H9 (cell line): ENCODE measurements at regions not wholly inside any gene's neighbourhood (a gene's known extent, or its start where the extent isn't known, plus 50 kb on each side); places are given as distances from the start of the nearest gene placed in this dataset.

Experiments
- DNase-seq: peaks from one replicate; pipeline ENCODE4 v3.0.0-alpha.2; 2017
- H2AFZ ChIP-seq: one replicate; pipeline ENCODE4 v1.6.1; 2013; ENCODE audit warnings: mild to moderate bottlenecking, low read length, control low read depth, moderate library complexity
- H2AK5ac ChIP-seq: 2 replicates; pipeline ENCODE4 v1.6.1; 2013; ENCODE audit warnings: low read length, control low read depth, mixed read lengths; ENCODE audit not compliant: insufficient read length
- H2BK120ac ChIP-seq: one replicate; pipeline ENCODE4 v1.6.1; 2013; ENCODE audit warnings: low read depth, mild to moderate bottlenecking, low read length, control low read depth, inconsistent platforms; ENCODE audit not compliant: poor library complexity, severe bottlenecking
- H2BK12ac ChIP-seq: 2 replicates; pipeline ENCODE4 v1.6.1; 2013; ENCODE audit warnings: low read length, control low read depth, mixed read lengths, low read depth; ENCODE audit not compliant: insufficient read length
- H2BK15ac ChIP-seq: 2 replicates; pipeline ENCODE4 v1.6.1; 2013; ENCODE audit warnings: low read depth, low read length, control low read depth
- H2BK20ac ChIP-seq: one replicate; pipeline ENCODE4 v1.6.1; 2013; ENCODE audit warnings: low read depth, mild to moderate bottlenecking, low read length, control low read depth, inconsistent platforms; ENCODE audit not compliant: poor library complexity, severe bottlenecking
- H2BK5ac ChIP-seq: 2 replicates; pipeline ENCODE4 v1.6.1; 2013; ENCODE audit warnings: low read length, control low read depth, mixed read lengths; ENCODE audit not compliant: insufficient read length
- H3K14ac ChIP-seq: 2 replicates; pipeline ENCODE4 v1.6.1; 2013; ENCODE audit warnings: low read length, control low read depth; ENCODE audit not compliant: insufficient read depth
- H3K18ac ChIP-seq: 2 replicates; pipeline ENCODE4 v1.6.1; 2013; ENCODE audit warnings: low read depth, mild to moderate bottlenecking, mixed read lengths, low read length, control low read depth; ENCODE audit not compliant: insufficient read length
- H3K23ac ChIP-seq: 2 replicates; pipeline ENCODE4 v1.6.1; 2013; ENCODE audit warnings: low read length, control low read depth, mixed read lengths, low read depth; ENCODE audit not compliant: insufficient read length
- H3K23me2 ChIP-seq: 2 replicates; pipeline ENCODE4 v1.6.1; 2013; ENCODE audit warnings: low read depth, mild to moderate bottlenecking, mixed read lengths, low read length, control low read depth; ENCODE audit not compliant: insufficient read length, poor library complexity, severe bottlenecking
- H3K27ac ChIP-seq: 2 replicates; pipeline ENCODE4 v1.5.1; 2013; ENCODE audit warnings: low read length, control low read depth, mixed read lengths, low read depth; ENCODE audit not compliant: insufficient read length
- H3K27me3 ChIP-seq: 2 replicates; pipeline ENCODE4 v1.6.1; 2013; ENCODE audit warnings: low read length, control low read depth, inconsistent platforms; ENCODE audit not compliant: insufficient read depth
- H3K4ac ChIP-seq: 2 replicates; pipeline ENCODE4 v1.6.1; 2013; ENCODE audit warnings: low read depth, mild to moderate bottlenecking, control low read depth, inconsistent platforms, low read length, moderate library complexity
- H3K4me1 ChIP-seq: 2 replicates; pipeline ENCODE4 v1.6.1; 2013; ENCODE audit warnings: low read length, control low read depth, inconsistent platforms; ENCODE audit not compliant: insufficient read depth
- H3K4me2 ChIP-seq: 2 replicates; pipeline ENCODE4 v1.6.1; 2013; ENCODE audit warnings: low read length, control low read depth, mixed read lengths; ENCODE audit not compliant: insufficient read length, insufficient read depth
- H3K56ac ChIP-seq: 2 replicates; pipeline ENCODE4 v1.6.1; 2013; ENCODE audit warnings: low read depth, mild to moderate bottlenecking, mixed read lengths, low read length, control low read depth; ENCODE audit not compliant: insufficient read length
- H3K79me1 ChIP-seq: 2 replicates; pipeline ENCODE4 v1.6.1; 2013; ENCODE audit warnings: low read depth, mild to moderate bottlenecking, moderate library complexity, low read length, control low read depth, inconsistent platforms; ENCODE audit not compliant: insufficient read depth, poor library complexity, severe bottlenecking
- H3K79me2 ChIP-seq: 2 replicates; pipeline ENCODE4 v1.6.1; 2013; ENCODE audit warnings: low read length, control low read depth, inconsistent platforms; ENCODE audit not compliant: insufficient read depth
- H3K9ac ChIP-seq: 2 replicates; pipeline ENCODE4 v1.6.1; 2013; ENCODE audit warnings: low read length, control low read depth, mixed read lengths; ENCODE audit not compliant: insufficient read length; ENCODE audit errors: extremely low read depth
- H3K9me3 ChIP-seq: one replicate; pipeline ENCODE4 v1.6.1; 2013; ENCODE audit warnings: low read depth, low read length, inconsistent platforms; ENCODE audit not compliant: control insufficient read depth
- H3T11ph ChIP-seq: one replicate; pipeline ENCODE4 v1.6.1; 2013; ENCODE audit warnings: mild to moderate bottlenecking, low read length, control low read depth, inconsistent platforms
- H4K20me1 ChIP-seq: one replicate; pipeline ENCODE4 v1.6.1; 2013; ENCODE audit not compliant: control insufficient read depth, insufficient read length, insufficient read depth
- H4K5ac ChIP-seq: 2 replicates; pipeline ENCODE4 v1.6.1; 2013; ENCODE audit warnings: low read depth, mild to moderate bottlenecking, mixed read lengths, low read length, control low read depth; ENCODE audit not compliant: insufficient read length
- H4K8ac ChIP-seq: replicated peaks from 2 replicates; pipeline ENCODE4 v1.6.1; 2013; ENCODE audit warnings: low read length, control low read depth, mixed read lengths, low read depth; ENCODE audit not compliant: insufficient read length
- H4K91ac ChIP-seq: 2 replicates; pipeline ENCODE4 v1.6.1; 2013; ENCODE audit warnings: low read depth, mild to moderate bottlenecking, moderate library complexity, mixed read lengths, low read length, control low read depth; ENCODE audit not compliant: insufficient read length
- H3K27ac Mint-ChIP-seq, 3 experiments: 2 replicates in 2 of 3; 3 replicates in 1 of 3; pipeline ENCODE4 v1.8.0; 2020 to 2021; ENCODE audit warnings: mixed read lengths in 3 of 3, mild to moderate bottlenecking in 1 of 3, moderate library complexity in 1 of 3
- H3K27me3 Mint-ChIP-seq: 2 replicates; pipeline ENCODE4 v1.8.0; 2021; ENCODE audit warnings: low read depth, mild to moderate bottlenecking, moderate library complexity, mixed read lengths
- H3K36me3 Mint-ChIP-seq, 3 experiments: 2 replicates in 2 of 3; 3 replicates in 1 of 3; pipeline ENCODE4 v1.8.0; 2020 to 2021; ENCODE audit warnings: low read depth in 3 of 3, mixed read lengths in 3 of 3; ENCODE audit not compliant: insufficient read depth in 1 of 3
- H3K4me1 Mint-ChIP-seq, 2 experiments: 2 replicates each; pipeline ENCODE4 v1.8.0; 2020; ENCODE audit warnings: mixed read lengths in 2 of 2
- H3K4me3 Mint-ChIP-seq, 2 experiments: 2 replicates in 1 of 2; 3 replicates in 1 of 2; pipeline ENCODE4 v1.8.0; 2020 to 2021; ENCODE audit warnings: mild to moderate bottlenecking in 2 of 2, mixed read lengths in 2 of 2, moderate library complexity in 1 of 2
- H3K9me3 Mint-ChIP-seq, 2 experiments: 2 replicates in 1 of 2; 3 replicates in 1 of 2; pipeline ENCODE4 v1.8.0; 2020; ENCODE audit warnings: mild to moderate bottlenecking in 2 of 2, mixed read lengths in 2 of 2, moderate library complexity in 1 of 2
- CTCF ChIP-seq: fragments of 200-600 bp; sonication (generic); conservative IDR thresholded peaks from 3 replicates; pipeline ENCODE4 v1.8.0; 2021; ENCODE audit warnings: antibody characterized with exemption, mild to moderate bottlenecking
- WGBS: extraction: QIAGEN DNeasy Blood & Tissue Kit; methylation state at CpG from one replicate; pipeline ENCODE4 v1.1.7; 2013; ENCODE audit warnings: missing lambda C conversion rate, low lambda C conversion rate, mixed read lengths; ENCODE audit not compliant: insufficient read length; ENCODE audit errors: extremely low coverage; 5-methylcytosine and 5-hydroxymethylcytosine counted together

- Histone ChIP-seq H3K79me1 (no peaks in the 10 kb centered on the region), H2BK12ac (no peak overlapping the region), H3T11ph (no peak overlapping the region), H3K9ac (no peak overlapping the region), H3K4me2 (no peak overlapping the region), H4K8ac (no peak overlapping the region), H3K27me3 (no peaks in the 10 kb centered on the region), H2BK15ac (no peak overlapping the region), H2AFZ (no peak overlapping the region), H3K18ac (no peak overlapping the region), H3K4me1 (no peaks in the 10 kb centered on the region), H3K23ac (no peak overlapping the region), H2BK120ac (no peak overlapping the region), H4K5ac (no peak overlapping the region), H4K91ac (no peak overlapping the region), H2BK5ac (no peak overlapping the region), H3K23me2 (no peaks in the 10 kb centered on the region), H3K27ac (no peak overlapping the region), H3K56ac (no peak overlapping the region), H3K79me2 (no peaks in the 10 kb centered on the region), H2BK20ac (no peak overlapping the region), H3K4ac (no peak overlapping the region), H3K9me3 (no peaks in the 10 kb centered on the region), H4K20me1 (no peaks in the 10 kb centered on the region), H3K14ac (no peak overlapping the region), H2AK5ac (no peak overlapping the region)
- no peaks in the 10 kb centered on the region for H3K36me3 Mint-ChIP-seq
- H3K27me3 Mint-ChIP-seq = no peaks in the 10 kb centered on the region
- no peak overlapping the region for H3K4me3 Mint-ChIP-seq
- peaks cover 0 to 2% of the 10 kb centered on the region in 2 experiments; a peak in 2 of 4 replicates for H3K4me1 Mint-ChIP-seq
- no CpG with 5 or more reads among the region's 4 CpGs for WGBS
- TF ChIP-seq CTCF = no peak
- no peaks in the 10 kb centered on the region; a peak in 1 of 5 replicates for H3K9me3 Mint-ChIP-seq
- no peak for DNase-seq
- H3K27ac Mint-ChIP-seq = no peak overlapping the region
Observed at GRCh38 chr14:84323978-84324377, 1206.0 kb upstream of the FLRT2 start.
